ENCODE measurements at regions not wholly inside any gene's neighbourhood (a gene's known extent, or its start where the extent isn't known, plus 50 kb on each side); places are given as distances from the start of the nearest gene placed in this dataset.

DNA sequence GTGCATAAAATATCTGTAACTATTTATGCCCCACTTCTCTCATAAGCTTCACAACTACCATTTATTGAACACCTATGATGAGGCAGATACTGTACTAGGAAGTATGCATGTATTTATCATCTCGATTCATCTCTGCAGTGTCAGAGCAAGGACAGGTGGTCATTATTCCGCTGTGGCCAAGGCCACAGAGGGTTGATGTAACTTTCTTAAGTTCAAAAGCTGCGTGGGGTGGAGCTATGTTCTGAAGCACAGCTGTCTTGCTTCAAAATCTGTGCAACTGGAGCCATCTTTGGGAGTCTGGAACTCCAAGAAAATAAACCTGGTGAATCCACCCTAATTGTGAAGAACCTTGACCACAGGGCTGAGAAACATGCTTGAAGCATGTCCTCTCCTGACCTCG is 60.2 kb upstream of the HMGXB4 start:
- Mint-ChIP-seq H3K4me1 (ENCODE audit: unreplicated experiment) (no peaks in the 10 kb centered on the region), H3K9me3 (no peaks in the 10 kb centered on the region), H3K4me3 (no peak overlapping the region), H3K27ac (no peak overlapping the region), H3K36me3 (no peaks in the 10 kb centered on the region), H3K27me3 (peaks cover 25% of the 10 kb centered on the region)
- TF ChIP-seq, protein P1, sequence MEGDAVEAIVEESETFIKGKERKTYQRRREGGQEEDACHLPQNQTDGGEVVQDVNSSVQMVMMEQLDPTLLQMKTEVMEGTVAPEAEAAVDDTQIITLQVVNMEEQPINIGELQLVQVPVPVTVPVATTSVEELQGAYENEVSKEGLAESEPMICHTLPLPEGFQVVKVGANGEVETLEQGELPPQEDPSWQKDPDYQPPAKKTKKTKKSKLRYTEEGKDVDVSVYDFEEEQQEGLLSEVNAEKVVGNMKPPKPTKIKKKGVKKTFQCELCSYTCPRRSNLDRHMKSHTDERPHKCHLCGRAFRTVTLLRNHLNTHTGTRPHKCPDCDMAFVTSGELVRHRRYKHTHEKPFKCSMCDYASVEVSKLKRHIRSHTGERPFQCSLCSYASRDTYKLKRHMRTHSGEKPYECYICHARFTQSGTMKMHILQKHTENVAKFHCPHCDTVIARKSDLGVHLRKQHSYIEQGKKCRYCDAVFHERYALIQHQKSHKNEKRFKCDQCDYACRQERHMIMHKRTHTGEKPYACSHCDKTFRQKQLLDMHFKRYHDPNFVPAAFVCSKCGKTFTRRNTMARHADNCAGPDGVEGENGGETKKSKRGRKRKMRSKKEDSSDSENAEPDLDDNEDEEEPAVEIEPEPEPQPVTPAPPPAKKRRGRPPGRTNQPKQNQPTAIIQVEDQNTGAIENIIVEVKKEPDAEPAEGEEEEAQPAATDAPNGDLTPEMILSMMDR (conservative IDR thresholded peaks at IDR 0.05) = no peak
- no peak for DNase-seq (ENCODE audit: extremely low spot score, unreplicated experiment)

- DNase-seq (ENCODE audit: extremely low spot score, unreplicated experiment) = no peak
- TF ChIP-seq, protein P1 (conservative IDR thresholded peaks at IDR 0.05) = no peak
- no peaks in the 10 kb centered on the region for H3K9me3 Mint-ChIP-seq
- H3K27ac Mint-ChIP-seq = no peak overlapping the region
- no peak overlapping the region for H3K4me3 Mint-ChIP-seq
- H3K4me1 Mint-ChIP-seq (ENCODE audit: unreplicated experiment) = no peaks in the 10 kb centered on the region
- H3K27me3 Mint-ChIP-seq = peaks cover 25% of the 10 kb centered on the region
- no peaks in the 10 kb centered on the region for H3K36me3 Mint-ChIP-seq
Observed at GRCh38 chr22:35197886-35198285, 59.4 kb upstream of the HMGXB4 start.

DNA sequence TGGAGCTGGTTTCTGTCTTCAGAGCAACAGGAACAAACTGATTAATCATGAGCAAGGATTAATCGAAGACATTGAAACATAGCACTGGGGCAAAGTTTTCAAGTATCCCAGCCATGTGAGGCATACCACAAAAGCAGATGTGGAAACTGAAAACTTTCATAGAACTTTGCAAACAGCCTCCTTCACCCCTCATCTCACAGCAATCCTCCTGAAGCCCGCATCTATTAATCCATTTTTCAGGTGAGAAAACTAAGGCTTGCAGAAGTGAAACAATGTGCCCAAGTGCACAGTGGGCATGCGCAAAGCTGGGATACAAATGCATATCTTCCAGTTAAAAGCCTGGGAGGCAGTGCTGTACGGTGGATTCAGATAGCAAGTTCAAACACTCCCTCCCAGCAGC is 58.6 kb upstream of the HMGXB4 start:
- no peak for DNase-seq (ENCODE audit: extremely low spot score, unreplicated experiment)
- Mint-ChIP-seq H3K27me3 (peaks cover 22% of the 10 kb centered on the region), H3K4me1 (ENCODE audit: unreplicated experiment) (peaks cover under 1% of the 10 kb centered on the region), H3K27ac (no peak overlapping the region), H3K4me3 (no peak overlapping the region), H3K9me3 (no peaks in the 10 kb centered on the region), H3K36me3 (no peaks in the 10 kb centered on the region)
- TF ChIP-seq, protein P1 (conservative IDR thresholded peaks at IDR 0.05) = no peak

DNA sequence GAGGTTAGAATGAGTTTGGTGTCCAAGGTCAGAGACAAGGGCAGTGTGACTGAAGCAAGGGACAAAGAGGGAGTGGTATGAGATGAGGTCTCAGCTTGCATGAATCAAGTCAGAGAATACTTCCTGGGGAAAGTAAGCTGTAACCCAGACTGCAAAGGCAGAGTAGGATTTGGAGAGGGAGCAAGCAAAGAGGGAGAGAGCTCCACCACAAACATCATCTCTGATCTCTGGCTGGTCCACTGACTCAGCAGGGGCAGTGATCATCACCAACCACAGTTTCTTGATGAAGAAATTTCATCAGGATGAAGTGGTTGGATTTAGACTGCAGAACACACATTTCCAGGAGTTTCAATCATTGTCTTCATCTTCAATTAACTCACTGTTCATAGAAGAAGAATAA is 54.9 kb upstream of the HMGXB4 start:
- no peaks in the 10 kb centered on the region for H3K36me3 Mint-ChIP-seq
- H3K9me3 Mint-ChIP-seq = no peaks in the 10 kb centered on the region
- H3K27ac Mint-ChIP-seq = no peak overlapping the region
- H3K4me1 Mint-ChIP-seq (ENCODE audit: unreplicated experiment) = peaks cover 12% of the 10 kb centered on the region
- DNase-seq (ENCODE audit: extremely low spot score, unreplicated experiment) = no peak
- TF ChIP-seq, protein P1 (conservative IDR thresholded peaks at IDR 0.05) = no peak
- no peak overlapping the region for H3K4me3 Mint-ChIP-seq
- H3K27me3 Mint-ChIP-seq = peaks cover 22% of the 10 kb centered on the region

DNA sequence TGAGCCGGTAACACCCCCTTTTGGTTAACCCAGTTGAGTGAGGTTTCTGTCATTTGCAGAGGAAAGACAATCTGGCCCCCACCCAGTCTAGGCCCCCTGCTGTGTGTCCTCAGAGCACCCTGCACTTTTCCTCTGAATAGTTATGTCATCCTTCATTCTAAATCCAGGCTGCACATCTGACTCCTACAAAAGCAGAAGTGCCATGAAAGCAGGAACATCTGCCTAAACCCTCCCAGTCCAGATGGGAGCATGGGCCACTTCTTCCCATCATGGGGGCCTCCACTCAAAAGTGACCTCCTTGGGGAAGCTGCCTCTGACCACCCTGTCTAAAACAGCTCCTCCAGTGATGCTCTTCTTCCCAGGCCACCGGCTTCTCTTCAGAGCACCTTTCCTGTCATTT is 53.7 kb upstream of the HMGXB4 start:
- Mint-ChIP-seq H3K4me3 (no peak overlapping the region), H3K9me3 (no peaks in the 10 kb centered on the region), H3K4me1 (ENCODE audit: unreplicated experiment) (peaks cover 12% of the 10 kb centered on the region), H3K27ac (no peak overlapping the region), H3K36me3 (no peaks in the 10 kb centered on the region), H3K27me3 (peaks cover 12% of the 10 kb centered on the region)
- TF ChIP-seq, protein P1 (conservative IDR thresholded peaks at IDR 0.05) = no peak
- DNase-seq (ENCODE audit: extremely low spot score, unreplicated experiment) = no peak

All from type B pancreatic cell (in vitro differentiated cells).